Activated CD8-positive, alpha-beta memory T cell treated with anti-CD3 and anti-CD28 coated beads for 24 hours (primary cell): ENCODE measurements at regions not wholly inside any gene's neighbourhood (a gene's known extent, or its start where the extent isn't known, plus 50 kb on each side); places are given as distances from the start of the nearest gene placed in this dataset.

Experiments used
- DNase-seq: peaks from one replicate; pipeline ENCODE4 v3.0.0-alpha.2; 2020

DNA sequence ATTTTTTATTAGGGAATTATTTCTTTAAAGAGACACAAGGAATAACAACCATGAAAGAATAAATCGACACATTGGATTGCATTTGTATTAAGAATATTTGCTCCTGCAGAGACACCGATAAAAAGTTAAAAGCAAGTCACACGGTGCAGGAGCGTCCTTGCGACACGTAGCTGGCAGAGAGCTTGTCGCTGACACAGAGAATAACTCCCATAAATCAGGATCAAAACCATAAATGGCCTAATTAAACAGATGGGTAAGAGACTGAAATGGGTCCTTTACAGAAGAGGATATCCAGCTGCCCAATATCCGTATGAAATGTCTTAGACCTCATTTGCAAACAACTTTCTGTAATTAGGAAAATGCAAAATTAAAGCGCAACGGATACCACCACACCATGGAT, 126.1 kb upstream of the SNTG2 start:
- no peak for DNase-seq

DNA sequence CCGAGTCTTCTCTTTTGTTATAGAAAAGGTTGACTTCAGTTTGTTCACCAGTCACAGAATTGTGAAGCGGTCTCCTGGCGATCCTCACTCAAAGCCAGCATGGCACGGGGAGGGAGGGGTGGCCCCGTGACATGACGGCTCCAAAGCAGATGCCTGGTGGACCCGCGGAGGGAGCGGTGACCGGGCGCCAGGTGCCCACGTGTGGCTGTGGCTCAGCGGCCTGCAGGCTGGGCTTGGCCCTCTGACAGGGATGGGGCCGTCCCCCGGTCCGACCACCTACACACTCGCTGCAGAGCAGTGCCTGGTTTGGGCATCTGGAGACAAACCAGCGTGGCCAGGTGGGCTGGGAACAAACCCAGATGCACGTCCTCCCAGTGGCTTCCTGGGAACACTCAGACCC, 129.1 kb upstream of the SNTG2 start:
- no peak for DNase-seq

DNA sequence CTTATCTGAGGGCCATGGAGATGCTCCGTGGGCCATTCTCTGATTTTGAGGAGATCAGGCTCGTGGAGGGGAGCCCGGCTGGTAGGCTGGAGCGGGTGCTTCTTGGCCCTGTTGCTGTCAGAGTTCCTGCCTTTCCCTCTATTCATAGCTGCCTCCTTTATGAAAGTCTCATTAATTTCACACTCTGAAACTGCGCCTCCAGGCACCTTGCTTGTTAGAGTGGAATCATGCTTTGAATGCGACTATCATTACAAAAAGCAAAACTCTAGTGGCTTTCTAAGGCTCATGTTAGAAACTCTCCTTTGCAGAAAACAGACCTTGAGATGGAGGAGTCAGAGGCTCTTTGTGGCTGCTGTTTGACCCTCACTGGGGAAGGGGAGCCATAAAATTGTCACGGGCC, 131.0 kb upstream of the SNTG2 start:
- DNase-seq, result no peak

DNA sequence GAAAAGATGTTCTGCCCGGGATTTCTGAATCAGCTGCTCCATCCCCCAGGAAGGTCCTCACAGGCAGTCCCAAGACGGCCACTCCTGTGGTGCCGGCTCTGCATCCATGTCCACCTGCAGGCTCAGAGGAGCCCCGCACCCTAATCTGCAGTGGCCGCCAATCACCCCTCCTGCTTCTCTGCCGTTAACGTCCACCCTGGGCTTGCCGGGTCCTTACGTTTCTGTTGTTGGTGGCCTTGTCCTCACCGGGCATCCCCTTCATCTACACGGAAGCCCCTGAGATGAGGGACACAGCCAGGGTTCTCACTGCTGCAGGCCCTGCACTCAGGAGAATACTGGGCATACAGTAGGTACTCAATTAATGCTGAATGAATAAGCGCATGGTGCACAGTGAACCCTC, 131.5 kb upstream of the SNTG2 start:
- DNase-seq, result no peak

DNA sequence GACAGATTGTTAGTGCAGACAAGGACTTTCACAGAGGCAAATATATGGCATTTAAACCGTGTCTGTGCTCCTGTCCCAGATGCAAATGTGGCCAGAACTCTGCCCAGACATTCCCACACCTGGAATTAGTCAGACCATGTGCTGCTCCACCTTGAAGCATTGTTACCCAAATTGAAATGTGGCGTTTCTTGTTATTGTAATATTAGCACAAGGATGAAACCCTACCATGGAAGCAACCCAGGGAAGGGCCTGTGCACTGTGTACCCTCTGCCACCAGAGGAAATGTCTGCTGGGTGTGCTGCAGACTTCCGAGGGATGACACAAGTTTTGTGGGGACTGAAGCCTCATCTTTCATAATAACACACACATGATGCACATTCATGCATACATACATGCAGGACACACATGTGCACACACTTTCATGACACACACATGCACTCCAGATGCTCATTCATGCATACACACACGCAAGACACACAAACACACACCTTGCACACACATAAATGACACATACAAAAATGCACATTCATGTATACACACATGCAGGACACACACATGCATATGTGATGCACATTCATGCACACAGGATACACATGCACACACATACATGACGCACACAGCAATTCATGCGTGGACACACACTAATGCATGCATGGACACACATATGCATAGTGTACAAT, 133.2 kb upstream of the SNTG2 start:
- no peak for DNase-seq

DNA sequence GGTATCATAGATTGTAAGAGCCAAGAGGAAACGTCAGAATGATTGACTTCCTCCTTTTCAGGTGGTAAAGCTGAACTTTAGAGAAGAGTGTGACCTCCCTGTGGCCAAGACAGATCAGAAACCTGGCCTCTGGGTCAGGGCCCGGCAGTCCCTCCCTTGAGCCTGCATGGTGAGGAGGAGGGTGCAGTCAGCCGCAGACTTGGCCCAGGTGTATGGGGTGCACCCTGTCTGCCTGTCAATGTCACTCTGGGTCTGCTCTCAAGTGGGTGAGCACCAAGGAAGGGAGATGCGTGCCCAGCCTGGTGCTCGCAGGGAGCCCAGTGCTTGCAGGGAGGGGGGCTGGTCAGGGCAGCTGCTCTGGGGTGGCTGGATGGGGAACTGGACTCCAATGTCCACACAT, 134.4 kb upstream of the SNTG2 start:
- no peak for DNase-seq

DNA sequence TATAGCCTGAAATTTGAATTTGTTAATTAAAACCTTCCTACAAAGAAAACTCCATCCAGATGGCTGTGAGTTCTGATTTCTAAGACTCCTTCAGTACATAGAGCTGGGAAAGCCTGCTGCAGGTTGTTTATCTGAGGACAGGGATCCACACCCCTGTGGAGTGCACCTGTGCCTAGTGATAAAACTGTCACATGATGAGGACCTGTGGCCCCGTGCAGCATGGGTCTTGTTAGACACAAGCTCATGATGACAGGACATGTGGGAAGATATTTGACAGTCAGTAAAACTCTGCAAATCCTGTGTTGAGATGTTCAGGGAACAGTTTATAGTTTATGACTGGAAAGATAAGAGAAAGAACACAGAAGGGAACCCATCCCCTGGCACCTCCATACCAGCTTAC, 133.2 kb upstream of the TMEM18 start:
- no peak for DNase-seq

DNA sequence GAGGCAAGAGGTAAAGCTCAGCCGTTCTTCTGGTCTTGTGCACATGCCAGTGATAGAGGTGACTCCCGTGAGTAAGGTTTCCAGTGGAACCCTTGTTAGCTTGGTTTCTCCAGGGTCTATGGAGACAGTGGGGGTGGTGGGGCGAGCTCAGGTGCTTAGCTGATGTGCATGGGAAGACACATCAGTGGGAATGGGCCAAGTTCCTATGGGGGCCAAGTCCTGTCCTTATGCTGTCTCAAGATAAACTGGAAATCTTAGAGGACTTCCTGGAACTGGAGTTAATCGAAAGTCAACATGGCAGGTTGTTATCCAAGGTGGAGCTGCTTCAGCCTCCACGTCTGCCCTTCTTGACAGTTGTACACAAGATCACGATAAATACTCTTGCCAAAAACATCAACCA, 130.1 kb upstream of the TMEM18 start:
- DNase-seq, result no peak

DNA sequence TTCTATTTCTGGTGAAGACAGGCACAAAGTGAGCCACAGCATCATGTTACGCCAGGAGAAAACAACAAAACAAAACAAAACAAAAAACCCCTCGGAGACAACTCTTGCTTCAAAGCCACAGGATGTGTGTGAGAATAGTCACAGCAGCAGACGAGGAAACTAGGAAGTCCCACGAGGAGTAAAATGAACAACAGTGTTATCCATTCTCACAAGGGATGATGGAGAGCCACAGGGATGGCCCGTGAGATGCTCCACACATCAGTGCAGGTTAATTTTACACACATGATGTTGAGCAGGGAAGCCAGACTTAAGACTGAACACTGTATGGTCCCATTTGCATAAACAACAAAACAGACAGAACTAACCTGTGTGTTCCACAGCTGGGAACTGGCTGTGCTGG, 128.5 kb upstream of the TMEM18 start:
- DNase-seq, result no peak

DNA sequence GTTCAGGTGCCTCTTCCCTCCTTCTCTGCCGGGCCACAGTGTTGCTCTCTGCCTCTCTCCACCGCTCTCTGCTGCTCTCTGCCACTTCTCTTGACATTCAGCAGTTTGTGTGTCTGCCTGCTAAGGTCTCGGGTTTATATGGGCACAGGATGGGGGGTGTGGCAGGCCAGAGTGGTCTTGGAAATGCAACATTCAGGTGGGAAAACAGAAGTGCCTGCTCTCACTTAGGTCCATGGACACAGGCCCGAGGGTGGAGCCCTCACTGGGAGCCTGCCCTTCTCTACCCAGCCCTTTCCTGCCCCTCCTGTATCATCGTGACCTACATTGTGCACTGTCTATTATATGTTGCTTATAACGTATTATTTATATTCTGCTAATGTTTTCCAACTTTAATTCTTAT, 120.8 kb upstream of the TMEM18 start:
- no peak for DNase-seq

DNA sequence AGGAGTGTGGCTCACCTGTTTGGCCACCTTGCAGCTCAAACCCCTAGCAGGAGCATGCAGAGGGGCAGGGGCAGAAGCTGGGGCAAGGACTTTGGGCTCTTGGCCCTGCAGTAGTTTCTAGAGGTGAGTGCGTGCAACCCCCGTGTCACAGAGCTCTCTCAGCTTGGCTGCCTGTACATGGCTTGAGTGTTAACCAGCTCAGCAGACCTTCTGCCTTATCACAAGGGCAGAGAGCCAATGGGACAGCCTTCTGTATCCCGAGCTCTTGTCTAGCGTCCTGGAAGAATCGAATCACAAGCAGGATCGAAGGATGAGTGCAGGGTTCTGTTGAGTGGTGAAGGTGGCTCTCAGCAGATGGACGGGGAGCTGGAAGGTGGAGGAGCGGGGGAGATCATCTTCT, 120.3 kb upstream of the TMEM18 start:
- DNase-seq, result no peak

DNA sequence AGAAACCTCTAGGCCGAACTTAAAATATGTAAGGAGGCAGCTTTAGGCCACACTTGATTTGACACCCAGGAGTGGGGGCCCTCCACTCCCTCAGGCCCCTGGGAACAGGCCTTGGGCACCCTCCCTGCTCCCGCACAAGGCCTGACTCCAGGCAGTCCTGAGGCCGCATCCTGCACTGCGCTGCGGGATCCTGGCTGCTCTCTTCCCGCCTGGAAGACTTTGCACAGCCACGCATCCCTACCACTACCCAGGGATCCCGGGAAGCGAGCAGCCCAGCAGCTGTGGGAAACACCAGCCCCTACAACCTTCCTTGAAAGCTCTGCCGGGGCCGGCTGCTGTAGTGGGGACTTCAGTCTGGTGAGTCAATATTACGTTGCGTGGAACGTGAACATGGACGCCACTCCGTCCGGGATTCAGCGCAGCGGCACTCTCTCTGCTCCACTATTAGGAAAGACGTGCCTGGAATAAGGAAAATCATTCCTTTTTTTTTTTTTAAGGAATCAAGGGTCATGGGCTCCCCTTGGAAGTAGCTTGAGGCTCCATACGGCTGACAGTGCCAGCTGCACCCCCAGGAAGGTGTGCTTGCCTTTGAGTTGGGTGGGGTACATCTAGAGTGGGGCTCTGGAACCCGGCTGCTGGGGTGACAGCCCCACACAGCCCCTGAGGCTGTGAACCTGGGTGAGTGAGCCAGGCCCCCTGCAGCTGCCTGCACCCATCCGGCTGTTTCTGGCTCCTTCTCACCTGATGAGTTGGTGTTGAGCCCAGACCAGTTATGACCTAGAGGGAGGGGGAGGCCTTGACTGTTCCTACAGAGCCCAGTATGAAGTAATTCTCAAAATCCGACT, 119.2 kb upstream of the TMEM18 start:
- DNase-seq, result no peak

DNA sequence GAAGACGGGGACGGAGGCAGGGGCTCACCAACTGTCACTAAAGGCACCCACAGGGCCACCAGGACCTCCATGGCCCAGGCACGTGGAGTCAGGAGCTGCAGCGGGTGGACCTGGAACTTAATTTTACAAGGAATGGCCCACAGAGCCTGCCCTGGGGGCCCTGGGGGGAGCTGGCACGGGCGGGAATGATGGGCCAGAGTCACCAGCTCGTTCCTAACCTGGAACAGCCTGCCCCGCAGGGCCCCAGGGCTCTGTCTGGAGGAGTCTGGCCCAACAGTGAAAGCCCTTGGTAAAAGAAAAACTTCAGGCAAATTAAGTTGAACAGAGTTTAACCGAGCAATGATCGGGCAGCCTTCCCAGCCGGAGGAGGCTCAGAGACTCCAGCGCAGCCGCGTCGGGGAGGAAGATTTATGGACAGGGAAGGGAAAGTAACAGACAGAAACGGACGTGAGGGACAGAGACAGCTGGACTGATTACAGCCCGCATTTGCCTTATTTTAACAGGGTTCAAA, 118.4 kb upstream of the TMEM18 start:
- no peak for DNase-seq

DNA sequence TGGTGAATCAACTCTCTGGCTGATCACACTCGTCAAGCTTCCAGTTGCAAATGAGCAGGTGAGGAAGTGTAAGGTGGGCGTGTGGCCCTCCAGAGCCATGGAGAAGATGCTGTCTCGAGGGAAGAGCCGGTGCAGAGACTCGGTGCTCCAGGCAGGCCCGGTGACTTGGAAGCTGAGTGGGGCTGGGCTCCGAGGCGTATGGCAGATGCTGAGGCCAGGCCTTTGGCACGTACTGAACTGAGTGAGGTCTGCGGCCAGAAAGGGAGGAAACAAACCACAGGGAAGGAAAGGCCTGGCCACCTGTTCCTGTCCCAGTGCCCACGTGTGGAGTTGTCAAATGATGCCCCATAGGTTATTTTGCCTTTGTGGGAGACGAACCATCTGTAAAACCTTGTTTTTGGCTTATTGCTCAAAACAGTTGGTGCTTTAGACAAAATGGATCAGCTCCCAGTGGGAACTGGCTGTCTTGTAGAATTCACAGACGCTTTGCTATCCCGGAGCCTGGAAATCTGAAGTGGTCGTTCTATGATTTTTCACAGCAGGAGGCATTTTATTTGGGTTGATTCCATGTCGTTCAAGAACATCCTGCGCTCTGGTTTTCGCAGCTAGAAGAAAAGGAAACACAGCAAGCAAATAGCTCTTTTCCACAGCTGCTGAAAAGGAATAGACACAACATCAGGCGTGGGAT, 117.5 kb upstream of the TMEM18 start:
- no peak for DNase-seq

DNA sequence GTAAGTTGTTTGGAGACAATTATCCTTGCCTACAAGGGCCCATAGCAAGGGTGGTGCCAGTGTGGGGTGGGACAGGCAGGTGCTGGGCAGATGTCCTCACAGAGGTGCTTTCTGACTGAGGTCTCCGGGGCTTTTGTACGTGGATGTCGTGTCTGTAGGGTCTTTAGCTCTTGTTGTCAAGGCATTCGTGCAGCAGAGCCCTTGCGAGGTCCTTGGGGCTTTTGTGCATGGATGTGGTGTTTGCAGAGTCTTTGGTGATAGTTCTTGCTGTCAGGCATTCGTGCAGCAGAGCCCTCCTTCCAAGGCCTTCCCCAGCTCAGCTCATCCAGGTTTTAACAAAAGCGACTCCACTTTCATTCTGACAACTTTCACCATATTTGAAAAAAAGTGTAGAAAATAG, 116.0 kb upstream of the TMEM18 start:
- DNase-seq, result no peak

DNA sequence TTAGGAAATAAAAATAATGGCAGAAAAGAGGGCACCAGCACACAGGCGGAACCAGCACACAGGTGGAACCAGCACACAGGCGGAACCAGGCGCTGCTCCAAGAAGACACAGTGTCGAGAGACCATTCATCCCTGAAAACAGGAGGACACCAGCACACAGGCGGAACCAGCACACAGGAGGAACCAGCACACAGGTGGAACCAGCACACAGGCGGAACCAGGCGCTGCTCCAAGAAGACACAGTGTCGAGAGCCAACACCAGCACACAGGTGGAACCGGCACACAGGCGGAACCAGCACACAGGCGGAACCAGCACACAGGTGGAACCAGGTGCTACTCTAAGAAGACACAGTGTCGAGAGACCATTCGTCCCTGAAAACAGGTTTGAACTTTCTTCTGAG, 115.5 kb upstream of the TMEM18 start:
- no peak for DNase-seq

DNA sequence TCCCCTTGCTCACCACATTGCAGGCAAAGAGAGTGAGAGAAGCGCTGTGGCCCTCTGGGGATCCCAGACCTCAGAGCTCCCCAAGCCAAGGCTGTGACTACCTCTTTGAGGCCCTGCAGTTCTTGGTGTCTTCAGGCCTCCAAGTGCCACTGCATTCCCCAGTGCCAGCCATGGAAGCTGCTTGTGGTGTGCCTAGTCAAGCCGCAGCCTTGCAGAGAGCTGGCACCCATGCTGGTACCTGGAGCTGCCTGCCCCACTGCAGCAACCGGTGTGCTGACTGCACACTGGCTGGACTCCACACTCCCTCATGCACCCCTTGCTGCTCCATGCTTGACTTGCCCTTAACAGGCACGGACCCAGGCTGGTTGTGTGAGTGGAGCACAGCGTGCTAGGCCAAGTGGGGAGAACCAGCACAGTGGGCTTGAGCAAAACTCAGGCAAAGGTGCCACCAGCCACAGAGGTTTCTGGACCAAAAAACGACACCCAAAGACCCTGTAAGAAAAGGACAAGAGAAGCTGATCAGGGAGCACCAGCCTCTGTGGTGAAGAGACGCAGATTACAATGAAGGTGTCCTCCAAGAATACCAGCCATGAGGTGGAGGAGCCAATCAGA, 113.5 kb upstream of the TMEM18 start:
- no peak for DNase-seq

DNA sequence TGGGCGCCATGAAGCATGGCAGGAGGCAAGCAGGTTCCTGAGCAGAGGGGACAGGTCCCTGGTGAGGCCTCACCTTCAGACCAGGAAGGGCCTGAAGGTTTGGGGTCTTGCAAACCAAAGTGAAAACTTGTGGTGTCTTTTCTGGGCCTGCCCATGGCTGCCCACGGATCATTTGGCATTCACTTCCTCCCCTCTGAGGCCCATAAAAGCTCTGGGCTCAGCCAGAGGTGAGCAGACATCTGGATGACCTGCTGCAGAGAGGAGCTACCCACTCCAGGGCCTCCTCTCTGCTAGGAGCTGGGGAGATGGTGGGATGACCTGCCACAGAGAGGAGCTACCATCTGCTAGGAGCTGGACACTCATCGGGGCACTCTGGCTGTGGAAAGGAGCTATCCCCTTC, 112.9 kb upstream of the TMEM18 start:
- DNase-seq, result no peak

DNA sequence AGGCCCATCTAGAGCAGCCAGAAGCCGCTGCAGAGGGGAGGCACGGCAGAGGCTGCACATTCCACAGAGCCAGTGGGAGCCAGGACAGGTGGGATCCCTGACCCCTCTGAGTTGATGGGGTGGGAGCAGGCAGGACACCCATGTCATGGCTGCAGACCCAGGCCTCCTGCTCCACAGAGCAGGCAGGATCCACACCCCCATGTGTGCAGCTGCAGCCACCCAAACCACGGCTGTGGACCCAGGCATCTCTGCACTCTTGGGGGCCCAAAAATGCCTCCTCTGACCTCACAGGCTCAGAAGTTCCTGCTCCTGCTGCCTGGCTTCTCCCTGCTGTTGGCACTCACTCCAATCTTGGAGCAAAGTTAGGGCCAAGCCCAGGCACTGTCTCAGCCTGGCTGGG, 112.3 kb upstream of the TMEM18 start:
- DNase-seq, result no peak

DNA sequence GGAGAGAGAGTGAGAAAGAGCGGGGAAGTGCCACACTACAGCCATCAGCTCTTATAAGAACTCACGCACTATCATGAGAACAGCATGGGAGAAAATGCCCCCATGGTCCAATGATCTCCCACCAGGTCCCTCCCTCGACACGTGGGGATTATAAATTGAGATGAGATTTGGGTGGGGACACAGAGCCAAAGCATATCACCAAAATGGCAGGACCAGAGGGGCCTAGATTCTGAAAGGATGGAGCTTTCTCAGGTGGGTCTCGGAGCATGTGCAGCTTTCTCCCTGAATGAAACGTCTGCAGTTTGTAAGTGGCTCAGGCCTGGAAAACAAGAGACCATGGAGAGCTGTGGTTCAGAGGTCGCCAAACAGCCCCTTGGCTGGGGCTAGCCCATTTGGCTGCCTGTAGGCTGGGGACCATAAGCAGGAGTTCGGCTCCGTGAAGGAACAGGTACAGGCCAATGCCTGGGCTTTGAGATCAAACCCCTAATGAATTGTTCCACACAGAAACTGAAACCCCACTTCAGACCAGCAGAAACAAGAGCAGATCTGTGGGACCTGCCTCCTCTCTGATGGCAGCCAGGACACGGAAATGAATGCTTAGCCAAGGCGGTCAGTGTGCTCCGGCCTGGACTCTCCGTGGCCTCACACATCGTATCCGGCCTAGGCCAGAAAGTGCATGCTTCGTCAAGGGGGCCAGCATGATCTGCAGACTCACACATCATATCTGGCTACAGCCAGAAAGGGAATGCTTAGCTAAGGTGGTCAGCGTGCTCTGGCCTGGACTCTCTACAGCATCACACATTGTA, 111.2 kb upstream of the TMEM18 start:
- no peak for DNase-seq

DNA sequence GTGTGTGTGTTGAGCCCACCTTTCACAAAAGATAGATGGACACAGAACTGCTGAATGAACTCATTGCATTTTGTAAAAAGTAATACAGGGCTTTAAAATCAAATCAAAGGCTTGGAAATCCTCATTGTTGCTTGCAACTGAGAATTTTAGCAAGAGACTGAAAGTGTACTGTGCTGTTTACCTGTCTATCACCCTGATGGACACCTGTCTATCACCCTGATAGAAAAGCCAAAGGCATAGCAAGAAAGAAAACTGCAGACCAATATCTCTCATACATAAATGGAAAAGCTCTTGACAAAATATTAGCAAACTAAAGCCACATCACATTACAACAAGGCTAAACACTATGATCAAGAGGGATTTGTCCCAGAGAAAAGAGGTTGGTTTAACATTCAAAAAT, 107.5 kb upstream of the TMEM18 start:
- DNase-seq, result no peak

DNA sequence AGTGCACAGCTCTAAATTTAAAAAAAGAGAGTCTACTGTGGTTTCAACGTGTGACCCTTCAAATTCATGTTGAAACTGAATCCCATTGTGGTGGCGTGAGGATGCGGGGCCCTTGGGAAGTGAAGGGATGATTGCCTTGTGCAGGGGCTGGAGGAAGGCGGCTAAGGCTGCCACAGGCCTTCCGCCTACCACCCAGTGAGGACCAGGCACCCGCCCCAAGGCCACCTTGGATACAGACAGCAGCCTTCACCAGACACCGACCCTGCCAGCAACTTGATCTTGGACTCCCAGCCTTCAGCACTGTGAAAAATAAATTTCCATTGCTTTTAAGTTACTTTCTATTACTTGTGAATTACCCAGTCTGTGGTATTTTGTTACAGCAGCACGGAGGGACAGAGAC, 103.4 kb upstream of the TMEM18 start:
- no peak for DNase-seq

DNA sequence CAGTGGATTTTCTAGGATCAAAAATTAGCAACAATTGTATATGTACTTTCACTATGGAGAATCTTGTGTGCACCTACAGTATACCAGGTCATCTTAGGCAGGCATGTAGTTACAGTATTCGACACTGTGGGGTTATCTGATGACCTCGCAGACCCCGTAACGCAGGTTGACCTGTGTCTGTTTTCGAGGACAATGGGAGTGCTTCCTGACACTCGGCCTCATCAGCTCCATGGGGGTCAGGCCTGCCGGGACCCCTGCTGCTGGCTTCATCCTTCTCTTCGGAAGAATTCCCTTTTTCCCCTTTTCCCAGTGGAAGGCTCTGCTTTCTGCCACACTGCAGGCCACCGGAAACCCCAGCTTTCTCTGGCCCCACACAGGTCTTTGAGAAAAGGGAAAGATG, 102.8 kb upstream of the TMEM18 start:
- DNase-seq, result no peak
